ENCODE measurements at regions not wholly inside any gene's neighbourhood (a gene's known extent, or its start where the extent isn't known, plus 50 kb on each side); places are given as distances from the start of the nearest gene placed in this dataset.
"Not testable (repeated sequence)": the region's sequence is repeated elsewhere in the genome, so short reads cannot be mapped to it uniquely, and the experiment has no call there.

- no peak for DNase-seq
Observed at GRCh38 chr12:73589220-73589619, 948.4 kb upstream of the ATXN7L3B start.

GRCh38 chr12:73598626-73599025, 939.0 kb upstream of the ATXN7L3B start:
- no peak for DNase-seq

GRCh38 chr12:73599268-73599667, 938.4 kb upstream of the ATXN7L3B start:
- no peak for DNase-seq

- not testable (repeated sequence) for DNase-seq
Observed at GRCh38 chr12:73605925-73606324, 931.7 kb upstream of the ATXN7L3B start.

GRCh38 chr12:73612551-73612950, 925.1 kb upstream of the ATXN7L3B start:
- no peak for DNase-seq

GRCh38 chr12:73623421-73623820, 914.2 kb upstream of the ATXN7L3B start:
- DNase-seq, result no peak

GRCh38 chr12:73625226-73625625, 912.4 kb upstream of the ATXN7L3B start:
- DNase-seq, result no peak

GRCh38 chr12:73629171-73629570, 908.5 kb upstream of the ATXN7L3B start:
- DNase-seq, result no peak

- no peak for DNase-seq
Observed at GRCh38 chr12:73629893-73630831, 907.5 kb upstream of the ATXN7L3B start.

- DNase-seq, result no peak
Observed at GRCh38 chr12:73632191-73632590, 905.4 kb upstream of the ATXN7L3B start.

- no peak for DNase-seq
Observed at GRCh38 chr12:73632661-73633060, 905.0 kb upstream of the ATXN7L3B start.

- DNase-seq, result not testable (repeated sequence)
Observed at GRCh38 chr12:73639397-73639796, 898.2 kb upstream of the ATXN7L3B start.

- no peak for DNase-seq
Observed at GRCh38 chr12:73656375-73656774, 881.3 kb upstream of the ATXN7L3B start.

- no peak for DNase-seq
Observed at GRCh38 chr12:73659802-73660201, 877.8 kb upstream of the ATXN7L3B start.

- DNase-seq, result no peak
Observed at GRCh38 chr12:73665193-73665592, 872.4 kb upstream of the ATXN7L3B start.

- not testable (repeated sequence) for DNase-seq
Observed at GRCh38 chr12:73671550-73671949, 866.1 kb upstream of the ATXN7L3B start.

GRCh38 chr12:73677520-73678291, 859.9 kb upstream of the ATXN7L3B start:
- no peak for DNase-seq

GRCh38 chr12:73678335-73678734, 859.3 kb upstream of the ATXN7L3B start:
- DNase-seq, result no peak

GRCh38 chr12:73699318-73699717, 838.3 kb upstream of the ATXN7L3B start:
- no peak for DNase-seq

- DNase-seq, result no peak
Observed at GRCh38 chr12:73714655-73715054, 823.0 kb upstream of the ATXN7L3B start.

- not testable (repeated sequence) for DNase-seq
Observed at GRCh38 chr12:73716143-73716542, 821.5 kb upstream of the ATXN7L3B start.

GRCh38 chr12:73719223-73719622, 818.4 kb upstream of the ATXN7L3B start:
- DNase-seq, result no peak

- DNase-seq, result no peak
Observed at GRCh38 chr12:73726881-73727280, 810.8 kb upstream of the ATXN7L3B start.

- no peak for DNase-seq
Observed at GRCh38 chr12:73731658-73732057, 806.0 kb upstream of the ATXN7L3B start.
